ENCODE measurements at regions not wholly inside any gene's neighbourhood (a gene's known extent, or its start where the extent isn't known, plus 50 kb on each side); places are given as distances from the start of the nearest gene placed in this dataset.
"Not testable (repeated sequence)": the region's sequence is repeated elsewhere in the genome, so short reads cannot be mapped to it uniquely, and the experiment has no call there.

DNA sequence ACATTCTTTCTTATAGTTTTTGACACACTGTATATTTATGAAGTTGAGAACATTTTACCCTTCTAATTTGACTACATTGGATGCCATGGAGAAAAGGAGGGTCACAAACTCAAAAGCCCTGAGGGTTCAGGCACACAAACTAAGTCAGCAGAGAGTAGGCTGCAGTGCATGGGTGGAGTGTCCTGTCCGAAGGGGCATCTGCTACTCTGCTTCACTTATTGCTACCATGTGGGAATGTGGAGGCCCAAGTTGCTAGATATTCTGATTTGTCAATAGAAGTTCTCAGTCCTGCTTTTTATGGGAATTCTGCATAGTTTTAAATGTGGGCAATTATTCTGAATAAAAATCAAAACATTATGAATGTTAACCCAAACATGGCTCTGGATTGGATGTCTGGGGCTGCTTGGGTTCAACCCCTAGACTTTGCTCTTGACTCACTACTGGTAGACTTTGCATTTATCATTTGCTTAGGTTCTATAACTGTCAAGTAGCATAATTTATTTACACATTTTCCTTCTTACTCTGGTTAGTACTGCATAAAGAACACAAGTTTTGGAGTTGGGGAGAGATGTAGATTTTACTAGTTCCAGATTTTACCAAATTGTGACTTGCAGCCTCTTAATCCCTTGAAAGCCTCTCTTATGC, 255.1 kb downstream of the SPRY1 start:
- Histone ChIP-seq H3K36me3 (no peaks in the 10 kb centered on the region), H3K27me3 (no peaks in the 10 kb centered on the region), H3K27ac (peak overlapping the region in 3 of 4 donors; percentile 28 to 83 (median 79)), H3K4me3 (peak overlapping the region in 1 of 4 donors; percentile 19), H3K4me1 (peaks cover 12 to 22% (median 20%) of the 10 kb centered on the region in 3 donors), H3K9me3 (no peaks in the 10 kb centered on the region)
- 86 to 92% methylated on average over 1 of the region's 1 CpG for WGBS, 2 donors
- no peak for FAIRE-seq
- DNase-seq = no peak
- no peak for ATAC-seq
- intact Hi-C loops (cut with DNase I) = loop anchor here in 1 of 3 donors (10.0 kb wide), 1 partner anchor 257 kb away; the partner anchor contains the start of gene SPRY1
- TF ChIP-seq, protein P1, sequence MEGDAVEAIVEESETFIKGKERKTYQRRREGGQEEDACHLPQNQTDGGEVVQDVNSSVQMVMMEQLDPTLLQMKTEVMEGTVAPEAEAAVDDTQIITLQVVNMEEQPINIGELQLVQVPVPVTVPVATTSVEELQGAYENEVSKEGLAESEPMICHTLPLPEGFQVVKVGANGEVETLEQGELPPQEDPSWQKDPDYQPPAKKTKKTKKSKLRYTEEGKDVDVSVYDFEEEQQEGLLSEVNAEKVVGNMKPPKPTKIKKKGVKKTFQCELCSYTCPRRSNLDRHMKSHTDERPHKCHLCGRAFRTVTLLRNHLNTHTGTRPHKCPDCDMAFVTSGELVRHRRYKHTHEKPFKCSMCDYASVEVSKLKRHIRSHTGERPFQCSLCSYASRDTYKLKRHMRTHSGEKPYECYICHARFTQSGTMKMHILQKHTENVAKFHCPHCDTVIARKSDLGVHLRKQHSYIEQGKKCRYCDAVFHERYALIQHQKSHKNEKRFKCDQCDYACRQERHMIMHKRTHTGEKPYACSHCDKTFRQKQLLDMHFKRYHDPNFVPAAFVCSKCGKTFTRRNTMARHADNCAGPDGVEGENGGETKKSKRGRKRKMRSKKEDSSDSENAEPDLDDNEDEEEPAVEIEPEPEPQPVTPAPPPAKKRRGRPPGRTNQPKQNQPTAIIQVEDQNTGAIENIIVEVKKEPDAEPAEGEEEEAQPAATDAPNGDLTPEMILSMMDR (IDR thresholded peaks at IDR 0.05) = no peak

- H3K27me3 ChIP-seq = no peaks in the 10 kb centered on the region
- H3K27ac ChIP-seq = no peak overlapping the region
- H3K36me3 ChIP-seq = no peaks in the 10 kb centered on the region
- intact Hi-C loops (cut with DNase I) = loop anchor here in 1 of 3 donors (10.0 kb wide), 1 partner anchor 258 kb away; the partner anchor contains the start of gene SPRY1
- H3K9me3 ChIP-seq = no peaks in the 10 kb centered on the region
- FAIRE-seq = peak; percentile 39
- TF ChIP-seq, protein P1 (IDR thresholded peaks at IDR 0.05) = no peak
- ATAC-seq = no peak
- no peak for DNase-seq
- no peak overlapping the region for H3K4me3 ChIP-seq
- peaks cover 12 to 22% (median 20%) of the 10 kb centered on the region in 3 donors for H3K4me1 ChIP-seq
- WGBS, 2 donors = 81 to 89% methylated on average over 1 of the region's 1 CpG
Measured at GRCh38 chr4:123652476-123652875, 255.9 kb downstream of the SPRY1 start.

GRCh38 chr4:123653236-123653635, 256.6 kb downstream of the SPRY1 start:
- Histone ChIP-seq H3K27ac (no peak overlapping the region), H3K4me1 (peaks cover 12 to 22% (median 20%) of the 10 kb centered on the region in 3 donors), H3K9me3 (no peaks in the 10 kb centered on the region), H3K4me3 (no peak overlapping the region), H3K27me3 (no peaks in the 10 kb centered on the region), H3K36me3 (no peaks in the 10 kb centered on the region)
- intact Hi-C loops (cut with DNase I) = loop anchor here in 1 of 3 donors (10.0 kb wide), 1 partner anchor 258 kb away; the partner anchor contains the start of gene SPRY1
- FAIRE-seq (no peak), DNase-seq (no peak), ATAC-seq (no peak)
- WGBS, 2 donors = 98 to 100% methylated on average over 2 of the region's 2 CpGs
- TF ChIP-seq, protein P1 (IDR thresholded peaks at IDR 0.05) = no peak

GRCh38 chr4:123656746-123657294, 260.2 kb downstream of the SPRY1 start:
- H3K27ac ChIP-seq, H3K36me3 ChIP-seq, ATAC-seq, DNase-seq, H3K27me3 ChIP-seq, H3K4me3 ChIP-seq, H3K9me3 ChIP-seq, H3K4me1 ChIP-seq, FAIRE-seq: not testable (repeated sequence)
- intact Hi-C loops (cut with DNase I) = loop anchor here in 1 of 3 donors (10.0 kb wide), 1 partner anchor 262 kb away; the partner anchor contains the start of gene SPRY1

DNA sequence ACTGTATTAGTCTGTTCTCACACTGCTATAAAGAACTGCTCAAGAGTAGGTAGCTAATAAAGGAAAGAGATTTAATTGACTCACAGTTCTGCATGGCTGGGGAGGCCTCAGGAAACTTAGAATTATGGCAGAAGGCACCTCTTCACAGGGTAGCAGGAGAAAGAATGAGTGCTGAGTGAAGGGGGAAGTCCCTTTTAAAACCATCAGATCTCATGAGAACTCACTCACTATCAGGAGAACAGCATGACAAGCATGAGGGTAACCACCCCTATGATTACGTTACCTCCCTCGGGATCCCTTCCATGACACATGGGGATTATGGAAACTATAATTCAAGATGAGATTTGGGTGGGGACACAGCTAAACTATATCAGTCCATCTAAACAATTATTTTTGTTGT, 261.0 kb downstream of the SPRY1 start:
- not testable (repeated sequence) for H3K27me3 ChIP-seq, H3K4me3 ChIP-seq, FAIRE-seq, ATAC-seq, H3K36me3 ChIP-seq, H3K9me3 ChIP-seq, DNase-seq, H3K4me1 ChIP-seq, H3K27ac ChIP-seq
- intact Hi-C loops (cut with DNase I) = loop anchor here in 1 of 3 donors (10.0 kb wide), 1 partner anchor 263 kb away; the partner anchor contains the start of gene SPRY1
- WGBS, 2 donors = 94 to 100% methylated on average over 2 of the region's 2 CpGs

DNA sequence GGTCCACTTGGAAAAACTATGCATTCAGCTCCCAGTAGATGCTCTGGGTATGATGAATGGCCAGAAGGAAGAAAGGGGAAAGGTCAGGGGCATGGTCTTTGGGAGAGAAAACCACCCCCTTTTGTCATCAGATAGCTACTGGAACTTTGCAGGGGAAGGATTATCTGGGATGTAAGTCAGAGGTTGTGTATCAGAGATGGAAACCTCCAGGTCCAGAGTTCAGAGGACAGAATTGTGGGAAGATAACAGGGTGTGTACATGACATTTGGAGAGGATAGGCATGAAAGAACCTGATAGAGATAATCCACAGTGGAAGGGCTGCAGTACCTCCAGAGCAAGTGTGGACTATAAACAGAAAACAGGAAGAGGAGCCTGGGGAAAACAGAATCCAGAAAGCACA, 262.7 kb downstream of the SPRY1 start:
- H3K36me3 ChIP-seq = no peaks in the 10 kb centered on the region
- no peak for ATAC-seq
- H3K27ac ChIP-seq = no peak overlapping the region
- TF ChIP-seq, protein P1 (IDR thresholded peaks at IDR 0.05) = no peak
- H3K4me3 ChIP-seq = no peak overlapping the region
- no peak for DNase-seq
- intact Hi-C loops (cut with DNase I) = loop anchor here in 1 of 3 donors (10.0 kb wide), 1 partner anchor 264 kb away; the partner anchor contains the start of gene SPRY1
- FAIRE-seq = no peak
- H3K27me3 ChIP-seq = no peaks in the 10 kb centered on the region
- H3K9me3 ChIP-seq = no peaks in the 10 kb centered on the region
- no peaks in the 10 kb centered on the region for H3K4me1 ChIP-seq

Data from pancreas (tissue), 10 donors.